GM12873 (cell line): ENCODE measurements at regions not wholly inside any gene's neighbourhood (a gene's known extent, or its start where the extent isn't known, plus 50 kb on each side); places are given as distances from the start of the nearest gene placed in this dataset.

ENCODE experiments used
- CTCF ChIP-seq: IDR thresholded peaks from 2 replicates; pipeline ENCODE4 v1.5.1; 2012; ENCODE audit warnings: low read depth, mild to moderate bottlenecking, moderate library complexity, low read length, control low read depth; ENCODE audit not compliant: insufficient read depth; ENCODE audit errors: missing control alignments

- TF ChIP-seq CTCF: no peak
Measured at GRCh38 chr18:75551071-75551470, 123.6 kb upstream of the SMIM21 start.

GRCh38 chr18:75548353-75548905, 120.9 kb upstream of the SMIM21 start:
- no peak for TF ChIP-seq CTCF

- TF ChIP-seq CTCF: peak; percentile 42
Measured at GRCh38 chr18:75546964-75547363, 119.5 kb upstream of the SMIM21 start.

- no peak for TF ChIP-seq CTCF
Measured at GRCh38 chr18:75545189-75545588, 117.7 kb upstream of the SMIM21 start.

- no peak for TF ChIP-seq CTCF
Measured at GRCh38 chr18:75544496-75544895, 117.0 kb upstream of the SMIM21 start.

- TF ChIP-seq CTCF: no peak
Measured at GRCh38 chr18:75544051-75544481, 116.6 kb upstream of the SMIM21 start.

- no peak for TF ChIP-seq CTCF
Measured at GRCh38 chr18:75538727-75539126, 111.2 kb upstream of the SMIM21 start.

GRCh38 chr18:75533950-75534349, 106.4 kb upstream of the SMIM21 start:
- TF ChIP-seq CTCF: no peak
